ENCODE measurements at regions not wholly inside any gene's neighbourhood (a gene's known extent, or its start where the extent isn't known, plus 50 kb on each side); places are given as distances from the start of the nearest gene placed in this dataset.

DNA sequence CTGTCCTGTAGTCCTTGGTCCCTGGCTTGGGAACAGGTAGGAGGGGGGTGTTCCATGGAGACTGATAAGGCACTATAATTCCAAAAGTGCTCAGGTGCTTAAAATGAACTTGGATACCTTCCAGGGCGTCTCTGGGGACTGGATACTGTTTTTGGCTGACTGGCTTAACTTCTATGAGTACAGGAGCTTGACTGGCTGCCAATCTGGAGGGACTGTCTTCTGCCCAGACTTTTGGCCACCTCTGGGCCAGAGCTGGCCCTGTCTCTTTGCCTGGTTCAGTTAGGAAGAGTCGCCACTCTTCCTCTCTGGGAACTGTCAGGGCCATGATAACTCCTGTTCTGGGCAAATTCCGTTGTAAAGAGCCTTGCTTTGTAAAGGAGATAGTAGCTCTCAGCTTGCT is 407.0 kb downstream of the TGFB2 start:
- no peak for DNase-seq
- TF ChIP-seq EP300 (IDR thresholded peaks at IDR 0.05) (no peak), POLR2AphosphoS5 (IDR thresholded peaks at IDR 0.05) (no peak), POLR2A (IDR thresholded peaks at IDR 0.05) (no peak)
- TF ChIP-seq, protein P1, sequence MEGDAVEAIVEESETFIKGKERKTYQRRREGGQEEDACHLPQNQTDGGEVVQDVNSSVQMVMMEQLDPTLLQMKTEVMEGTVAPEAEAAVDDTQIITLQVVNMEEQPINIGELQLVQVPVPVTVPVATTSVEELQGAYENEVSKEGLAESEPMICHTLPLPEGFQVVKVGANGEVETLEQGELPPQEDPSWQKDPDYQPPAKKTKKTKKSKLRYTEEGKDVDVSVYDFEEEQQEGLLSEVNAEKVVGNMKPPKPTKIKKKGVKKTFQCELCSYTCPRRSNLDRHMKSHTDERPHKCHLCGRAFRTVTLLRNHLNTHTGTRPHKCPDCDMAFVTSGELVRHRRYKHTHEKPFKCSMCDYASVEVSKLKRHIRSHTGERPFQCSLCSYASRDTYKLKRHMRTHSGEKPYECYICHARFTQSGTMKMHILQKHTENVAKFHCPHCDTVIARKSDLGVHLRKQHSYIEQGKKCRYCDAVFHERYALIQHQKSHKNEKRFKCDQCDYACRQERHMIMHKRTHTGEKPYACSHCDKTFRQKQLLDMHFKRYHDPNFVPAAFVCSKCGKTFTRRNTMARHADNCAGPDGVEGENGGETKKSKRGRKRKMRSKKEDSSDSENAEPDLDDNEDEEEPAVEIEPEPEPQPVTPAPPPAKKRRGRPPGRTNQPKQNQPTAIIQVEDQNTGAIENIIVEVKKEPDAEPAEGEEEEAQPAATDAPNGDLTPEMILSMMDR (IDR thresholded peaks at IDR 0.05): no peak
- peaks cover 0 to 5% (median 0%) of the 10 kb centered on the region in 4 donors for H3K9me3 ChIP-seq
- 71 to 86% methylated on average over 2 to 3 of the region's 3 CpGs for WGBS, 2 donors
- no peaks in the 10 kb centered on the region for H3K4me1 ChIP-seq
- H3K36me3 ChIP-seq: no peaks in the 10 kb centered on the region
- no peak overlapping the region for H3K27ac ChIP-seq
- ATAC-seq (ENCODE audit: low FRiP score in 2 of 2): no peak
- H3K4me3 ChIP-seq: no peak overlapping the region
- H3K27me3 ChIP-seq: no peaks in the 10 kb centered on the region

DNA sequence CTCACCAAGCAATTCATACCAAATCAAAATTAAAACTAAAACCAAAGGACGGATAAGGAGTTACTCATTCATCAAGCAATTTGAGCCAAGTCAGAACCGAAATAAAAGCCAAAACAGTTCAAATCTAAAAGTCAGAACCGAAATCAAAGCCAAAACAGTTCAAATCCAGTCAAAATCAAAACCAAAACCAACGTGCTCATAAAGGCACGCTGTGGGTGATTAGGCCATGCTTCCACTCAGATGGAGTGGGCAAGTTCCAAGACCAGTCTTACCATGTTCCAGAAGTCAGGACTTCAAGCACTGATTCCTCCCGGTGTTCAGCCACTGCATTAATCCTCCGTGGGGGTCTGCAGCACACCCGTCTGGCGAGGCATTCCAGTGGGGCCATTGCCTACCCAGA is 409.3 kb downstream of the TGFB2 start:
- no peak overlapping the region for H3K27ac ChIP-seq
- DNase-seq (no peak), ATAC-seq (ENCODE audit: low FRiP score in 2 of 2) (no peak)
- no peak for TF ChIP-seq POLR2AphosphoS5 (IDR thresholded peaks at IDR 0.05)
- no peak for TF ChIP-seq EP300 (IDR thresholded peaks at IDR 0.05)
- no peak for TF ChIP-seq POLR2A (IDR thresholded peaks at IDR 0.05)
- TF ChIP-seq, protein P1 (IDR thresholded peaks at IDR 0.05): no peak
- no peaks in the 10 kb centered on the region for H3K36me3 ChIP-seq
- no peaks in the 10 kb centered on the region for H3K27me3 ChIP-seq
- WGBS, 2 donors: 90 to 91% methylated on average over 9 of the region's 9 CpGs
- H3K4me1 ChIP-seq: no peaks in the 10 kb centered on the region
- H3K9me3 ChIP-seq: peaks cover 0 to 5% (median 0%) of the 10 kb centered on the region in 4 donors
- H3K4me3 ChIP-seq: no peak overlapping the region

DNA sequence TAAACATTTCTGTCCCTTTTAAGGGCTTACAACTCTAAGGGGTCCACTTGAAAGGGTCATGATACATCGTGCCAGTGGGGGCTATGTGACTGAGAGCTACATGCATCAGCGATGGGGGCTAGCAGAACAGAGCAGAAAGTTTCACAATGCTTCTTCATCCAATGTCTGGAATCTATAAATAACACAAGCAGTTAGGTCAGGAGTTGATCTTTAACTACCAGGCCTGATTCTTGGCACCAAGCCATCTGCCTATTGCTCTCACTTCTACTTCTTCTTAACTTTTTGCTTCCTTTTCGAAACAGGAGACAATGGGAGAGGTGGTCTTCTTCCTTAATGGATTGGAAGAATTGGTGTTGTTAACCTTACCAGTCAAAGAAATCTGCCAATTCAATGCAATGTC is 410.0 kb downstream of the TGFB2 start:
- no peak overlapping the region for H3K27ac ChIP-seq
- peaks cover 0 to 5% (median 0%) of the 10 kb centered on the region in 4 donors for H3K9me3 ChIP-seq
- TF ChIP-seq EP300 (IDR thresholded peaks at IDR 0.05) (no peak), POLR2AphosphoS5 (IDR thresholded peaks at IDR 0.05) (no peak), POLR2A (IDR thresholded peaks at IDR 0.05) (no peak)
- TF ChIP-seq, protein P1 (IDR thresholded peaks at IDR 0.05): no peak
- no peaks in the 10 kb centered on the region for H3K27me3 ChIP-seq
- no peaks in the 10 kb centered on the region for H3K36me3 ChIP-seq
- ATAC-seq (ENCODE audit: low FRiP score in 2 of 2): no peak
- H3K4me3 ChIP-seq: no peak overlapping the region
- no peaks in the 10 kb centered on the region for H3K4me1 ChIP-seq
- WGBS, 2 donors: 74 to 79% methylated on average over 3 of the region's 3 CpGs
- no peak for DNase-seq

DNA sequence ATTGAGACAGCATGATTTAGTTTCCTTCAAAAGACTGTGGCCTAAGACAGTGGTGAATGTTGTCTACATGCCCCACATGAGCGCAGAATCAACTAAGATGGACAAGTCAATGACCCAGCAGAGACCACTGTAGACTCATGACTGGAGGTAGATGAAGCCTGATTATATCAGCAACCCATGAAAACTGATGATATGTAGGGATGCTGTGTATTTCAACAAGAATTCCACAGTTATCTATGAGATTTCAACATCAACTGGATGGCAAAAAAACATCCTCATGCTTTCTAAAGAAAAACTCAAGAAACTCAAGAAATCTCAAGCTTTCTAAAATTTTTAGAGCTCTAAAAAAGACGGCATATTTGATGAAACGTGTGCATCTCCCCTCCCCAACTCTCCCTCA is 413.9 kb upstream of the LYPLAL1 start:
- Histone ChIP-seq H3K27me3 (no peaks in the 10 kb centered on the region), H3K36me3 (no peaks in the 10 kb centered on the region), H3K9me3 (peaks cover 0 to 4% (median 0%) of the 10 kb centered on the region in 4 donors), H3K4me3 (no peak overlapping the region), H3K27ac (no peak overlapping the region), H3K4me1 (no peaks in the 10 kb centered on the region)
- ATAC-seq (ENCODE audit: low FRiP score in 2 of 2) (no peak), DNase-seq (no peak)
- TF ChIP-seq, protein P1 (IDR thresholded peaks at IDR 0.05): no peak
- TF ChIP-seq EP300 (IDR thresholded peaks at IDR 0.05): no peak
- no peak for TF ChIP-seq POLR2A (IDR thresholded peaks at IDR 0.05)
- TF ChIP-seq POLR2AphosphoS5 (IDR thresholded peaks at IDR 0.05): no peak
- 81 to 84% methylated on average over 3 of the region's 3 CpGs for WGBS, 2 donors

Data from upper lobe of left lung (tissue), 6 donors.